ENCODE measurements at regions not wholly inside any gene's neighbourhood (a gene's known extent, or its start where the extent isn't known, plus 50 kb on each side); places are given as distances from the start of the nearest gene placed in this dataset.

- Histone ChIP-seq H3K27ac (ENCODE audit: low read depth in 2 of 2, low read length in 2 of 2) (no peak overlapping the region), H3K4me3 (ENCODE audit: low read length in 2 of 2) (no peak overlapping the region), H3K4me1 (ENCODE audit: control insufficient read depth in 2 of 2, insufficient read depth in 2 of 2, low read length in 2 of 2) (peaks cover 2 to 3% of the 10 kb centered on the region in 2 donors), H3K36me3 (ENCODE audit: control insufficient read depth in 2 of 2, insufficient read depth in 2 of 2, low read length in 2 of 2) (no peaks in the 10 kb centered on the region), H3K9ac (ENCODE audit: low read depth in 1 of 2, low read length in 2 of 2) (no peak overlapping the region), H3K27me3 (ENCODE audit: control insufficient read depth in 2 of 2, insufficient read depth in 2 of 2, low read length in 2 of 2) (no peaks in the 10 kb centered on the region), H3K9me3 (ENCODE audit: control insufficient read depth in 2 of 2, low read length in 2 of 2) (no peaks in the 10 kb centered on the region)
Measured at GRCh38 chr13:80400865-80401426, 60.0 kb upstream of the SPRY2 start.

GRCh38 chr13:80400164-80400864 lies 59.4 kb upstream of the SPRY2 start:
- H3K27ac ChIP-seq (ENCODE audit: low read depth in 2 of 2, low read length in 2 of 2), result no peak overlapping the region
- no peak overlapping the region for H3K4me3 ChIP-seq (ENCODE audit: low read length in 2 of 2)
- no peaks in the 10 kb centered on the region for H3K36me3 ChIP-seq (ENCODE audit: control insufficient read depth in 2 of 2, insufficient read depth in 2 of 2, low read length in 2 of 2)
- H3K27me3 ChIP-seq (ENCODE audit: control insufficient read depth in 2 of 2, insufficient read depth in 2 of 2, low read length in 2 of 2), result no peaks in the 10 kb centered on the region
- H3K9ac ChIP-seq (ENCODE audit: low read depth in 1 of 2, low read length in 2 of 2), result no peak overlapping the region
- peaks cover 2 to 3% of the 10 kb centered on the region in 2 donors for H3K4me1 ChIP-seq (ENCODE audit: control insufficient read depth in 2 of 2, insufficient read depth in 2 of 2, low read length in 2 of 2)
- peaks cover 0 to 1% of the 10 kb centered on the region in 2 donors for H3K9me3 ChIP-seq (ENCODE audit: control insufficient read depth in 2 of 2, low read length in 2 of 2)

- peaks cover 2 to 3% of the 10 kb centered on the region in 2 donors for H3K4me1 ChIP-seq (ENCODE audit: control insufficient read depth in 2 of 2, insufficient read depth in 2 of 2, low read length in 2 of 2)
- no peak overlapping the region for H3K27ac ChIP-seq (ENCODE audit: low read depth in 2 of 2, low read length in 2 of 2)
- peaks cover 0 to 3% of the 10 kb centered on the region in 2 donors for H3K9me3 ChIP-seq (ENCODE audit: control insufficient read depth in 2 of 2, low read length in 2 of 2)
Measured at GRCh38 chr13:80399340-80400163, 58.6 kb upstream of the SPRY2 start.

More at GRCh38 chr13:80399340-80400163, 58.6 kb upstream of the SPRY2 start:
- H3K9ac ChIP-seq (ENCODE audit: low read depth in 1 of 2, low read length in 2 of 2), result no peak overlapping the region
- no peak overlapping the region for H3K4me3 ChIP-seq (ENCODE audit: low read length in 2 of 2)
- H3K27me3 ChIP-seq (ENCODE audit: control insufficient read depth in 2 of 2, insufficient read depth in 2 of 2, low read length in 2 of 2), result no peaks in the 10 kb centered on the region
- no peaks in the 10 kb centered on the region for H3K36me3 ChIP-seq (ENCODE audit: control insufficient read depth in 2 of 2, insufficient read depth in 2 of 2, low read length in 2 of 2)

Data from mucosa of rectum (tissue), 2 donors.